Aorta (tissue), 5 donors: ENCODE measurements at regions not wholly inside any gene's neighbourhood (a gene's known extent, or its start where the extent isn't known, plus 50 kb on each side); places are given as distances from the start of the nearest gene placed in this dataset.

Experiments
- ATAC-seq: fragments of 200-7000 bp; cut with Tn5 transposase; one replicate; pipeline ENCODE4 v1.9.1; 2022; ENCODE audit warnings: moderate library complexity; ENCODE audit not compliant: low FRiP score
- DNase-seq, 2 donors: peaks; one replicate each; pipeline ENCODE4 v3.0.0-alpha.2; 2020
- H3K27ac ChIP-seq, 2 donors: one replicate each; pipeline ENCODE4 v1.5.1; 2013; ENCODE audit warnings: low read length in 2 of 2, mild to moderate bottlenecking in 2 of 2, moderate library complexity in 2 of 2, control low read depth in 1 of 2, inconsistent platforms in 1 of 2, low read depth in 1 of 2
- H3K27me3 ChIP-seq, 2 donors: one replicate each; pipeline ENCODE4 v1.6.1; 2013; ENCODE audit warnings: control low read depth in 1 of 2, low read length in 1 of 2, mild to moderate bottlenecking in 1 of 2, moderate library complexity in 1 of 2; ENCODE audit not compliant: insufficient read depth in 2 of 2, control insufficient read depth in 1 of 2
- H3K36me3 ChIP-seq, 2 donors: one replicate each; pipeline ENCODE4 v1.6.1; 2013; ENCODE audit warnings: control low read depth in 1 of 2, low read length in 1 of 2, mild to moderate bottlenecking in 1 of 2; ENCODE audit not compliant: insufficient read depth in 2 of 2, control insufficient read depth in 1 of 2
- H3K4me1 ChIP-seq, 2 donors: one replicate each; pipeline ENCODE4 v1.6.1; 2013; ENCODE audit warnings: low read length in 2 of 2, control low read depth in 1 of 2, mild to moderate bottlenecking in 1 of 2, moderate library complexity in 1 of 2; ENCODE audit not compliant: insufficient read depth in 2 of 2, control insufficient read depth in 1 of 2
- H3K4me3 ChIP-seq, 2 donors: one replicate each; pipeline ENCODE4 v1.5.1; 2013; ENCODE audit warnings: low read length in 2 of 2, control low read depth in 1 of 2, mild to moderate bottlenecking in 1 of 2
- H3K9me3 ChIP-seq: one replicate; pipeline ENCODE4 v1.6.1; 2013; ENCODE audit warnings: mild to moderate bottlenecking, low read length; ENCODE audit not compliant: control insufficient read depth
- WGBS, 2 donors: extraction: QIAGEN DNeasy Blood & Tissue Kit; methylation state at CpG; one replicate each; pipeline ENCODE4 v1.1.7; 2013; 5-methylcytosine and 5-hydroxymethylcytosine counted together
- intact Hi-C, 2 donors: fragments of 100-400 bp; cut with DNase I; formaldehyde crosslinking; loops; one replicate each; pipeline versions ENCODE4 v1.14.2 to v1.15.0; 2022
- donor health status: healthy with polysubstance abuse.
- donor health status: Bipolar disorder and iron deficiency.
- donor health status: DM: no; HTN: no; CAD: no.
- donor health status: DM: no; HTN: no; CAD: no.
- donor health status: DM: yes; HTN: yes; CAD: no.

- no peak overlapping the region for H3K27ac ChIP-seq
- DNase-seq (no peak), ATAC-seq (no peak)
- WGBS, 2 donors: 77 to 92% methylated on average over 4 of the region's 4 CpGs
- no peaks in the 10 kb centered on the region for H3K4me1 ChIP-seq
- H3K9me3 ChIP-seq: no peaks in the 10 kb centered on the region
- H3K36me3 ChIP-seq: no peaks in the 10 kb centered on the region
- no peak overlapping the region for H3K4me3 ChIP-seq
- H3K27me3 ChIP-seq: no peaks in the 10 kb centered on the region
- intact Hi-C loops: no loop called here
Observed at GRCh38 chr11:24124876-24125275, 372.0 kb upstream of the LUZP2 start.

GRCh38 chr11:24131698-24132097 lies 365.2 kb upstream of the LUZP2 start:
- ATAC-seq (no peak), DNase-seq (no peak)
- Histone ChIP-seq H3K27me3 (no peaks in the 10 kb centered on the region), H3K4me3 (no peak overlapping the region), H3K4me1 (no peaks in the 10 kb centered on the region), H3K27ac (no peak overlapping the region), H3K9me3 (no peaks in the 10 kb centered on the region), H3K36me3 (no peaks in the 10 kb centered on the region)
- intact Hi-C loops: no loop called here
- WGBS, 2 donors: 96 to 97% methylated on average over 8 of the region's 8 CpGs

- Histone ChIP-seq H3K4me3 (no peak overlapping the region), H3K9me3 (no peaks in the 10 kb centered on the region), H3K27ac (no peak overlapping the region), H3K4me1 (no peaks in the 10 kb centered on the region), H3K36me3 (no peaks in the 10 kb centered on the region), H3K27me3 (no peaks in the 10 kb centered on the region)
- intact Hi-C loops: no loop called here
- WGBS, 2 donors: 77 to 88% methylated on average over 1 of the region's 1 CpG
- no peak for ATAC-seq
- no peak for DNase-seq
Observed at GRCh38 chr11:24132471-24132870, 364.4 kb upstream of the LUZP2 start.

- no peak for ATAC-seq
- Histone ChIP-seq H3K27ac (no peak overlapping the region), H3K27me3 (no peaks in the 10 kb centered on the region), H3K9me3 (no peaks in the 10 kb centered on the region), H3K36me3 (no peaks in the 10 kb centered on the region), H3K4me3 (no peak overlapping the region), H3K4me1 (no peaks in the 10 kb centered on the region)
- intact Hi-C loops: no loop called here
- no peak for DNase-seq
Observed at GRCh38 chr11:24134879-24135589, 361.8 kb upstream of the LUZP2 start.

GRCh38 chr11:24142062-24142461 lies 354.8 kb upstream of the LUZP2 start:
- H3K27me3 ChIP-seq: no peaks in the 10 kb centered on the region
- DNase-seq (no peak), ATAC-seq (no peak)
- no peak overlapping the region for H3K27ac ChIP-seq
- no peak overlapping the region for H3K4me3 ChIP-seq
- intact Hi-C loops: no loop called here
- H3K4me1 ChIP-seq: no peaks in the 10 kb centered on the region
- WGBS, 2 donors: 88 to 94% methylated on average over 4 of the region's 4 CpGs
- H3K9me3 ChIP-seq: no peaks in the 10 kb centered on the region
- H3K36me3 ChIP-seq: no peaks in the 10 kb centered on the region

GRCh38 chr11:24145411-24145810 lies 351.4 kb upstream of the LUZP2 start:
- Histone ChIP-seq H3K27me3 (no peaks in the 10 kb centered on the region), H3K4me3 (no peak overlapping the region), H3K9me3 (no peaks in the 10 kb centered on the region), H3K27ac (no peak overlapping the region), H3K4me1 (no peaks in the 10 kb centered on the region), H3K36me3 (no peaks in the 10 kb centered on the region)
- WGBS, 2 donors: 59 to 62% methylated on average over 5 of the region's 5 CpGs
- intact Hi-C loops: no loop called here
- no peak for ATAC-seq
- no peak for DNase-seq

- no peaks in the 10 kb centered on the region for H3K27me3 ChIP-seq
- no peak overlapping the region for H3K27ac ChIP-seq
- DNase-seq: no peak
- no peak for ATAC-seq
- no peak overlapping the region for H3K4me3 ChIP-seq
- 90 to 91% methylated on average over 1 of the region's 1 CpG for WGBS, 2 donors
- H3K9me3 ChIP-seq: no peaks in the 10 kb centered on the region
- no peaks in the 10 kb centered on the region for H3K36me3 ChIP-seq
- intact Hi-C loops: no loop called here
- no peaks in the 10 kb centered on the region for H3K4me1 ChIP-seq
Observed at GRCh38 chr11:24153337-24153736, 343.5 kb upstream of the LUZP2 start.

GRCh38 chr11:24155792-24156191 lies 341.1 kb upstream of the LUZP2 start:
- no peak overlapping the region for H3K4me3 ChIP-seq
- no peak for DNase-seq
- no peak for ATAC-seq
- WGBS, 2 donors: 89 to 91% methylated on average over 7 of the region's 7 CpGs
- intact Hi-C loops: no loop called here
- no peak overlapping the region for H3K27ac ChIP-seq
- H3K9me3 ChIP-seq: no peaks in the 10 kb centered on the region
- H3K36me3 ChIP-seq: no peaks in the 10 kb centered on the region
- H3K4me1 ChIP-seq: no peaks in the 10 kb centered on the region
- no peaks in the 10 kb centered on the region for H3K27me3 ChIP-seq

- Histone ChIP-seq H3K27ac (no peak overlapping the region), H3K4me3 (no peak overlapping the region), H3K36me3 (no peaks in the 10 kb centered on the region), H3K4me1 (no peaks in the 10 kb centered on the region), H3K27me3 (no peaks in the 10 kb centered on the region), H3K9me3 (no peaks in the 10 kb centered on the region)
- intact Hi-C loops: no loop called here
- 29 to 61% methylated on average over 2 of the region's 2 CpGs for WGBS, 2 donors
- ATAC-seq: no peak
- DNase-seq: no peak
Observed at GRCh38 chr11:24157316-24157715, 339.5 kb upstream of the LUZP2 start.
